PC-3 (cell line): ENCODE measurements at regions not wholly inside any gene's neighbourhood (a gene's known extent, or its start where the extent isn't known, plus 50 kb on each side); places are given as distances from the start of the nearest gene placed in this dataset.

ENCODE experiments used
- ATAC-seq: fragments of 200-7000 bp; cut with Tn5 transposase; 2 replicates; pipeline ENCODE4 v1.9.1; 2020; ENCODE audit warnings: mild to moderate bottlenecking, moderate library complexity
- BruUV-seq: library from RNA; stranded (reverse); fragments of 400-500 nt; replicated peaks from 2 replicates; lab custom pipeline; 2021; lab: Mats Ljungman, UMichigan
- CTCF ChIA-PET: fragments of 300-600 bp; sonication (Branson Sonifier 250); formaldehyde crosslinking; loops from one replicate; lab custom pipeline; 2022; ENCODE audit warnings: antibody characterized with exemption; lab: Charles Lee
- POLR2A ChIA-PET: fragments of 300-600 bp; sonication (Branson Sonifier 250); formaldehyde crosslinking; loops from one replicate; lab custom pipeline; 2022; ENCODE audit warnings: antibody characterized with exemption; ENCODE audit not compliant: unreplicated experiment; lab: Charles Lee
- DNase-seq: peaks from one replicate; pipeline ENCODE4 v3.0.0-alpha.2; 2015
- H2AFZ ChIP-seq: fragments of 300-600 bp; sonication (generic); 2 replicates; pipeline ENCODE4 v1.6.0; 2016; ENCODE audit warnings: antibody characterized with exemption, low read length
- H3F3A ChIP-seq: fragments of 300-600 bp; sonication (generic); one replicate; pipeline ENCODE4 v1.6.0; 2017; ENCODE audit warnings: antibody characterized with exemption, low read length, control low read depth, mild to moderate bottlenecking; ENCODE audit not compliant: unreplicated experiment
- H3K27ac ChIP-seq: fragments of 300-600 bp; sonication (generic); 2 replicates; pipeline ENCODE4 v1.5.1; 2016; ENCODE audit warnings: mild to moderate bottlenecking, low read length
- H3K27me3 ChIP-seq: fragments of 300-600 bp; sonication (generic); 2 replicates; pipeline ENCODE4 v1.6.1; 2016; ENCODE audit warnings: low read length, mixed read lengths
- H3K36me3 ChIP-seq: fragments of 300-600 bp; sonication (generic); 2 replicates; pipeline ENCODE4 v1.6.1; 2016; ENCODE audit warnings: low read depth, mixed run types, low read length, mixed read lengths
- H3K4me1 ChIP-seq: fragments of 300-600 bp; sonication (generic); 2 replicates; pipeline ENCODE4 v1.5.1; 2016; ENCODE audit warnings: low read length; ENCODE audit not compliant: insufficient read depth
- H3K4me2 ChIP-seq: fragments of 300-600 bp; sonication (generic); 2 replicates; pipeline ENCODE4 v1.6.0; 2016; ENCODE audit warnings: low read length
- H3K4me3 ChIP-seq: fragments of 300-600 bp; sonication (generic); 2 replicates; pipeline ENCODE4 v1.5.1; 2016; ENCODE audit warnings: mild to moderate bottlenecking, low read length, mixed read lengths
- H3K79me2 ChIP-seq: fragments of 300-600 bp; sonication (generic); 2 replicates; pipeline ENCODE4 v1.6.1; 2017; ENCODE audit warnings: low read length, mixed read lengths
- H3K9ac ChIP-seq: fragments of 300-600 bp; sonication (generic); 2 replicates; pipeline ENCODE4 v1.6.0; 2016; ENCODE audit warnings: mild to moderate bottlenecking, low read length
- H3K9me2 ChIP-seq: fragments of 300-600 bp; sonication (generic); replicated peaks from 2 replicates; pipeline ENCODE4 v1.6.1; 2016; ENCODE audit warnings: mixed run types, low read length, mixed read lengths
- H3K9me3 ChIP-seq: fragments of 300-600 bp; sonication (generic); 2 replicates; pipeline ENCODE4 v1.6.1; 2016; ENCODE audit warnings: low read length, mixed read lengths
- H4K20me1 ChIP-seq: fragments of 300-600 bp; sonication (generic); 2 replicates; pipeline ENCODE4 v1.6.1; 2016; ENCODE audit warnings: low read length, mixed read lengths
- CTCF ChIP-seq: fragments of 300-600 bp; sonication (generic); conservative IDR thresholded peaks from 2 replicates; pipeline ENCODE4 v1.5.1; 2017; ENCODE audit warnings: antibody characterized with exemption, low read depth, mild to moderate bottlenecking, low read length
- EZH2 ChIP-seq: fragments of 300-600 bp; sonication (generic); IDR thresholded peaks from one replicate; pipeline ENCODE4 v1.6.1; 2017; ENCODE audit warnings: antibody characterized with exemption, mild to moderate bottlenecking, low read length; ENCODE audit not compliant: unreplicated experiment
- EZH2phosphoT487 ChIP-seq: fragments of 300-600 bp; sonication (generic); IDR thresholded peaks from 2 replicates; pipeline ENCODE4 v1.6.1; 2018; ENCODE audit warnings: mild to moderate bottlenecking, antibody characterized with exemption, low read length, borderline replicate concordance
- intact Hi-C: fragments of 100-400 bp; cut with micrococcal nuclease; formaldehyde crosslinking; loops from 2 replicates; pipeline ENCODE4 v1.9.0; 2023

DNA sequence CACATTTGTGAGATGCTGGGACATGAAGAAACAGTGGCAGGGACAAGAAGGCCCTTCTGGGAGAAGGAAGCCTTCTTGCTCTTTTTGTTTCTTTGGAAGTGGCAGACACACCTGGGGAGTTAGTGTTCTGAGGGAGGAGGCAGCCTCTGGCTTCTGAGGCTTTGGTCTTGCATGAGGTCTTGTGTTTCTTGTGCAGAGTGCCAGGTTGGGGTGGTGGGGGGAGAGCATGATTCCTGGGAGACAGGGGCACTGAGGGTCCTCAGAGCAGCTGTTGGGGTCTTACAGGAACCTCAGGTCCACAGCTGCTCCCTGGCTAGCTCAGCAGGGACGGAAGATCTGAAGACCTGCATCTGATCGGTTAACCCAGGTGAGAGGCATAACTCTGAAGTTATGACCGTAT, 167.5 kb upstream of the ZNF536 start:
- BruUV-seq, result no TSS peak
- CTCF ChIA-PET, result no interaction called here
- TF ChIP-seq EZH2 (no peak), EZH2phosphoT487 (no peak), CTCF (no peak)
- ATAC-seq (no peak), DNase-seq (no peak)
- Histone ChIP-seq H3K9me3 (no peaks in the 10 kb centered on the region), H3K9me2 (no peaks in the 10 kb centered on the region), H4K20me1 (no peaks in the 10 kb centered on the region), H3K4me3 (no peak overlapping the region), H3K27ac (no peak overlapping the region), H3K9ac (no peak overlapping the region), H3K36me3 (no peaks in the 10 kb centered on the region), H3F3A (no peaks in the 10 kb centered on the region), H3K79me2 (no peaks in the 10 kb centered on the region), H3K4me1 (no peaks in the 10 kb centered on the region), H3K27me3 (peaks cover 28% of the 10 kb centered on the region), H2AFZ (no peak overlapping the region), H3K4me2 (no peak overlapping the region)
- POLR2A ChIA-PET, result no interaction called here
- intact Hi-C loops, result no loop called here

- Histone ChIP-seq H3K27me3 (peaks cover 28% of the 10 kb centered on the region), H3K36me3 (no peaks in the 10 kb centered on the region), H3K9ac (no peak overlapping the region), H3K9me3 (no peaks in the 10 kb centered on the region), H3K4me1 (no peaks in the 10 kb centered on the region), H3F3A (no peaks in the 10 kb centered on the region), H3K9me2 (no peaks in the 10 kb centered on the region), H3K4me2 (no peak overlapping the region), H3K79me2 (no peaks in the 10 kb centered on the region), H3K4me3 (no peak overlapping the region), H3K27ac (no peak overlapping the region), H4K20me1 (no peaks in the 10 kb centered on the region), H2AFZ (no peak overlapping the region)
- POLR2A ChIA-PET, result no interaction called here
- no peak for DNase-seq
- intact Hi-C loops, result no loop called here
- TF ChIP-seq EZH2 (no peak), CTCF (no peak), EZH2phosphoT487 (no peak)
- CTCF ChIA-PET, result no interaction called here
- BruUV-seq, result no TSS peak
- ATAC-seq, result no peak
These were observed 166.0 kb upstream of the ZNF536 start for GRCh38 chr19:30206187-30206586.

- no peak for DNase-seq
- H2AFZ ChIP-seq, result no peak overlapping the region
- H3K27me3 ChIP-seq, result peaks cover 28% of the 10 kb centered on the region
- TF ChIP-seq EZH2phosphoT487 (no peak), CTCF (no peak), EZH2 (no peak)
- no peaks in the 10 kb centered on the region for H3K9me2 ChIP-seq
- no peak overlapping the region for H3K27ac ChIP-seq
- intact Hi-C loops, result no loop called here
- no peak overlapping the region for H3K9ac ChIP-seq
- no peaks in the 10 kb centered on the region for H4K20me1 ChIP-seq
- H3K79me2 ChIP-seq, result no peaks in the 10 kb centered on the region
- POLR2A ChIA-PET, result no interaction called here
- no peak overlapping the region for H3K4me3 ChIP-seq
- H3F3A ChIP-seq, result no peaks in the 10 kb centered on the region
- H3K4me2 ChIP-seq, result no peak overlapping the region
- H3K36me3 ChIP-seq, result no peaks in the 10 kb centered on the region
- H3K4me1 ChIP-seq, result no peaks in the 10 kb centered on the region
- CTCF ChIA-PET, result no interaction called here
- no peak for ATAC-seq
- no TSS peak for BruUV-seq
- no peaks in the 10 kb centered on the region for H3K9me3 ChIP-seq
These were observed 164.8 kb upstream of the ZNF536 start for GRCh38 chr19:30207357-30207756.
